GM12892 (cell line): ENCODE measurements at regions not wholly inside any gene's neighbourhood (a gene's known extent, or its start where the extent isn't known, plus 50 kb on each side); places are given as distances from the start of the nearest gene placed in this dataset.

ENCODE experiments used
- POLR2A ChIP-seq: IDR thresholded peaks from 2 replicates; pipeline ENCODE4 v1.6.1; 2011; ENCODE audit warnings: low read depth, low read length, control low read depth
- POLR2AphosphoS5 ChIP-seq: IDR thresholded peaks from 2 replicates; pipeline ENCODE4 v1.6.1; 2011; ENCODE audit warnings: low read depth, low read length, control low read depth

GRCh38 chrX:84737471-84737871 lies 235.2 kb upstream of the HDX start:
- TF ChIP-seq POLR2A (no peak), POLR2AphosphoS5 (no peak)
